Peyer's patch (tissue), 4 donors: ENCODE measurements at regions not wholly inside any gene's neighbourhood (a gene's known extent, or its start where the extent isn't known, plus 50 kb on each side); places are given as distances from the start of the nearest gene placed in this dataset.
"Not testable (repeated sequence)": the region's sequence is repeated elsewhere in the genome, so short reads cannot be mapped to it uniquely, and the experiment has no call there.

Experiments used
- DNase-seq, 3 donors: peaks; one replicate each; pipeline ENCODE4 v3.0.0-alpha.2; 2017 to 2019
- H3K27ac ChIP-seq, 4 donors: fragments of 200-600 bp; sonication (generic); one replicate each; pipeline ENCODE4 v1.5.1; 2016 to 2019
- H3K27me3 ChIP-seq, 2 donors: fragments of 200-600 bp; sonication (generic); one replicate each; pipeline ENCODE4 v1.5.1; 2019
- H3K36me3 ChIP-seq, 3 donors: fragments of 200-600 bp; sonication (generic); one replicate each; pipeline ENCODE4 v1.5.1; 2016 to 2019
- H3K4me1 ChIP-seq, 4 donors: fragments of 200-600 bp; sonication (generic); one replicate each; pipeline ENCODE4 v1.5.1; 2016 to 2019
- H3K4me3 ChIP-seq, 4 donors: fragments of 200-600 bp; sonication (generic); 1 replicate in 3 of 4; 2 replicates in 1 of 4; pipeline ENCODE4 v1.5.1; 2016 to 2019; ENCODE audit warnings: mild to moderate bottlenecking in 1 of 4
- H3K9me3 ChIP-seq, 4 donors: fragments of 200-600 bp; sonication (generic); one replicate each; pipeline ENCODE4 v1.5.1; 2016 to 2019; ENCODE audit warnings: mild to moderate bottlenecking in 1 of 4
- CTCF ChIP-seq, 6 experiments: fragments of 450-650 bp in 4 of 6; fragments of 200-600 bp in 2 of 6; sonication (generic) in 1 of 6; IDR thresholded peaks; one replicate each; pipeline ENCODE4 v1.5.1; 2017 to 2019; ENCODE audit warnings: antibody characterized with exemption in 6 of 6, mild to moderate bottlenecking in 3 of 6, moderate library complexity in 1 of 6
- POLR2A ChIP-seq, 2 donors: fragments of 450-650 bp; IDR thresholded peaks; one replicate each; pipeline ENCODE4 v1.5.1; 2017; ENCODE audit warnings: antibody characterized with exemption in 2 of 2, mild to moderate bottlenecking in 2 of 2, moderate library complexity in 2 of 2

DNA sequence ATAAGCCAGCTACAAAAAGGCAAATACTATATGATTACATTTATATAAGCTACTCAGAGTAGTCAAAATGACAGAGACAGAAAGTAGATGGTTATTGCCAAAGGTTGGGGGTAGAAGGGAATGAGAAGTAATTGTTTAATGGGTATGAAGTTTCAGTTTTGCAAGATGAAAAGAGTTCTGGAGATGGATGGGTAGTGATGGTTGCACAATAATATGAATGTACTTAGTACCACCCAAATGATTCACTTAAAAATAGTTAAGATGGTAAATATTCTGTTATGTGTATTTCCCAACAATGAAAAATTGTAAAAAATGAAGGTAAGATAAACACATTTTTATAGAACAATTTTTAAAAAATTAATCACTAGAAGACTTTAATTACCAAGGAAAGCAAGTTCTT lies 448.4 kb downstream of the ADCYAP1 start:
- Histone ChIP-seq H3K4me3 (no peak overlapping the region), H3K27ac (no peak overlapping the region), H3K9me3 (no peaks in the 10 kb centered on the region), H3K27me3 (no peaks in the 10 kb centered on the region), H3K36me3 (no peaks in the 10 kb centered on the region), H3K4me1 (no peaks in the 10 kb centered on the region)
- TF ChIP-seq POLR2A (IDR thresholded peaks at IDR 0.05) (no peak), CTCF (IDR thresholded peaks at IDR 0.05) (no peak)
- no peak for DNase-seq

- H3K9me3 ChIP-seq, result no peaks in the 10 kb centered on the region
- H3K27me3 ChIP-seq, result no peaks in the 10 kb centered on the region
- no peak overlapping the region for H3K4me3 ChIP-seq
- DNase-seq, result no peak
- no peaks in the 10 kb centered on the region for H3K4me1 ChIP-seq
- no peak overlapping the region for H3K27ac ChIP-seq
- no peaks in the 10 kb centered on the region for H3K36me3 ChIP-seq
- no peak for TF ChIP-seq CTCF (IDR thresholded peaks at IDR 0.05)
- no peak for TF ChIP-seq POLR2A (IDR thresholded peaks at IDR 0.05)
Observed at GRCh38 chr18:1357724-1358123, 453.1 kb downstream of the ADCYAP1 start.

GRCh38 chr18:1361936-1362335 lies 457.3 kb downstream of the ADCYAP1 start:
- DNase-seq, result no peak
- TF ChIP-seq POLR2A (IDR thresholded peaks at IDR 0.05), result no peak
- TF ChIP-seq CTCF (IDR thresholded peaks at IDR 0.05), result no peak
- Histone ChIP-seq H3K27ac (no peak overlapping the region), H3K9me3 (peaks cover 0 to 3% (median 0%) of the 10 kb centered on the region in 4 donors), H3K36me3 (no peaks in the 10 kb centered on the region), H3K4me1 (no peaks in the 10 kb centered on the region), H3K4me3 (no peak overlapping the region), H3K27me3 (no peaks in the 10 kb centered on the region)

DNA sequence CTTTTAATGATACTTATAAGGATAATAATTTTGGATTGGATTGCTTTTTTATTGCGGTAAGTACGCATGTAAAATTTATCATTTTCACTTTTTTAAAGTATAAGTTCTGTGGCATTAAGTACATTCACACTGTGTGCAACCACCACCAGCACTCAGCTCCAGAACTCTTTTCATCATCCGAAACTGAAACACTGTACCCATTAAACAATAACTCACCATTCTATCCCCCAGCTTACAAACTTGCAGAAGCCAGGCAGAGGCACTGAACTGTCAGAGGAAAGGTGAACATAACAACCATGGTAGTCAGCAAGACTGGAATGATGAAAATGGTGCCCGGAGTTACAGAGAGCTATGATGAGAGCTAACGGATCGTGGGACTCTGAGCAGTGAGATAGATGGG lies 465.9 kb downstream of the ADCYAP1 start:
- Histone ChIP-seq H3K4me3 (no peak overlapping the region), H3K4me1 (no peaks in the 10 kb centered on the region), H3K9me3 (no peaks in the 10 kb centered on the region), H3K27ac (no peak overlapping the region), H3K27me3 (no peaks in the 10 kb centered on the region), H3K36me3 (no peaks in the 10 kb centered on the region)
- no peak for DNase-seq
- TF ChIP-seq POLR2A (IDR thresholded peaks at IDR 0.05) (no peak), CTCF (IDR thresholded peaks at IDR 0.05) (no peak)

GRCh38 chr18:1371724-1372123 lies 467.1 kb downstream of the ADCYAP1 start:
- DNase-seq, result no peak
- H3K27me3 ChIP-seq, result no peaks in the 10 kb centered on the region
- TF ChIP-seq POLR2A (IDR thresholded peaks at IDR 0.05), result no peak
- TF ChIP-seq CTCF (IDR thresholded peaks at IDR 0.05), result no peak
- no peak overlapping the region for H3K27ac ChIP-seq
- no peaks in the 10 kb centered on the region for H3K4me1 ChIP-seq
- peaks cover 0 to 2% (median 0%) of the 10 kb centered on the region in 4 donors for H3K9me3 ChIP-seq
- no peaks in the 10 kb centered on the region for H3K36me3 ChIP-seq
- H3K4me3 ChIP-seq, result no peak overlapping the region

- DNase-seq, result no peak
- Histone ChIP-seq H3K4me3 (no peak overlapping the region), H3K27me3 (no peaks in the 10 kb centered on the region), H3K4me1 (no peaks in the 10 kb centered on the region), H3K27ac (no peak overlapping the region), H3K9me3 (peaks cover 0 to 5% (median 0%) of the 10 kb centered on the region in 4 donors), H3K36me3 (no peaks in the 10 kb centered on the region)
- TF ChIP-seq CTCF (IDR thresholded peaks at IDR 0.05) (no peak), POLR2A (IDR thresholded peaks at IDR 0.05) (no peak)
Observed at GRCh38 chr18:1383465-1383864, 478.8 kb downstream of the ADCYAP1 start.

GRCh38 chr18:1388468-1388867 lies 483.8 kb downstream of the ADCYAP1 start:
- not testable (repeated sequence) for H3K9me3 ChIP-seq, H3K27me3 ChIP-seq, H3K27ac ChIP-seq, H3K36me3 ChIP-seq, H3K4me3 ChIP-seq, DNase-seq, H3K4me1 ChIP-seq
